Left ventricle myocardium inferior (tissue), 1 donor: ENCODE measurements at regions not wholly inside any gene's neighbourhood (a gene's known extent, or its start where the extent isn't known, plus 50 kb on each side); places are given as distances from the start of the nearest gene placed in this dataset.

Experiments used
- DNase-seq: peaks from one replicate; pipeline ENCODE4 v3.0.0-alpha.2; 2020
- H3K27ac ChIP-seq: fragments of 200-600 bp; replicated peaks from 2 replicates; pipeline ENCODE4 v1.8.0; 2021
- H3K27me3 ChIP-seq: fragments of 200-600 bp; 2 replicates; pipeline ENCODE4 v1.8.0; 2021; ENCODE audit warnings: low read depth
- H3K36me3 ChIP-seq: fragments of 200-600 bp; 2 replicates; pipeline ENCODE4 v1.8.0; 2021
- H3K4me1 ChIP-seq: fragments of 200-600 bp; 2 replicates; pipeline ENCODE4 v1.8.0; 2021
- H3K4me3 ChIP-seq: fragments of 200-600 bp; 2 replicates; pipeline ENCODE4 v1.8.0; 2021; ENCODE audit warnings: mild to moderate bottlenecking, moderate library complexity
- H3K9me3 ChIP-seq: fragments of 200-600 bp; replicated peaks from 2 replicates; pipeline ENCODE4 v1.8.0; 2021
- intact Hi-C: fragments of 100-400 bp; cut with micrococcal nuclease; formaldehyde crosslinking; loops from one replicate; pipeline ENCODE4 v1.11.0; 2022
- TF ChIP-seq, protein P1 (sequence below): fragments of 200-600 bp; IDR thresholded peaks from 2 replicates; pipeline ENCODE4 v1.8.0; 2021; ENCODE audit warnings: antibody characterized with exemption, mild to moderate bottlenecking, borderline replicate concordance
- donor health status: DM: no; HTN: yes; CAD: no; lungs with severe emphysema.

DNA sequence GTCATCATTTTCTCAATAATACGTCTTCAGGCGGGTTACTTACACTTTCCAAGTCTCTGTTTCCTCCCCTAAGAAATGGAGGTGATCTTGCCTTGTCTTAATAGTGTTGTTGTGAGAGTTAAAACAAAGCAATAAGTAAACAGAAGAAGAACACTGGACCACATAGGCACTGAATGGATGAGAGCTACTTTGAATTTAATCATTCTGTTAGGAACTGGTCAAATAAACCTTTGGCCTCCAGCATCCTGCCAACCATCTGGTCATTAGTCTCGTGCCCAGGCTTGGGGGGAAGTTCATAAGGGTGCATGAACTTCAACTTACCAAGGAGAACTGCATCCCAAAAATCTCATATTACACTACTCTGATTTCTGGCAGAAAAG, 109.4 kb upstream of the C7orf33 start:
- Histone ChIP-seq H3K27ac (no peak overlapping the region), H3K4me1 (no peaks in the 10 kb centered on the region), H3K27me3 (peaks cover 22% of the 10 kb centered on the region), H3K36me3 (no peaks in the 10 kb centered on the region), H3K9me3 (no peaks in the 10 kb centered on the region), H3K4me3 (no peak overlapping the region)
- TF ChIP-seq, protein P1, sequence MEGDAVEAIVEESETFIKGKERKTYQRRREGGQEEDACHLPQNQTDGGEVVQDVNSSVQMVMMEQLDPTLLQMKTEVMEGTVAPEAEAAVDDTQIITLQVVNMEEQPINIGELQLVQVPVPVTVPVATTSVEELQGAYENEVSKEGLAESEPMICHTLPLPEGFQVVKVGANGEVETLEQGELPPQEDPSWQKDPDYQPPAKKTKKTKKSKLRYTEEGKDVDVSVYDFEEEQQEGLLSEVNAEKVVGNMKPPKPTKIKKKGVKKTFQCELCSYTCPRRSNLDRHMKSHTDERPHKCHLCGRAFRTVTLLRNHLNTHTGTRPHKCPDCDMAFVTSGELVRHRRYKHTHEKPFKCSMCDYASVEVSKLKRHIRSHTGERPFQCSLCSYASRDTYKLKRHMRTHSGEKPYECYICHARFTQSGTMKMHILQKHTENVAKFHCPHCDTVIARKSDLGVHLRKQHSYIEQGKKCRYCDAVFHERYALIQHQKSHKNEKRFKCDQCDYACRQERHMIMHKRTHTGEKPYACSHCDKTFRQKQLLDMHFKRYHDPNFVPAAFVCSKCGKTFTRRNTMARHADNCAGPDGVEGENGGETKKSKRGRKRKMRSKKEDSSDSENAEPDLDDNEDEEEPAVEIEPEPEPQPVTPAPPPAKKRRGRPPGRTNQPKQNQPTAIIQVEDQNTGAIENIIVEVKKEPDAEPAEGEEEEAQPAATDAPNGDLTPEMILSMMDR = no peak
- intact Hi-C loops = no loop called here
- no peak for DNase-seq

DNA sequence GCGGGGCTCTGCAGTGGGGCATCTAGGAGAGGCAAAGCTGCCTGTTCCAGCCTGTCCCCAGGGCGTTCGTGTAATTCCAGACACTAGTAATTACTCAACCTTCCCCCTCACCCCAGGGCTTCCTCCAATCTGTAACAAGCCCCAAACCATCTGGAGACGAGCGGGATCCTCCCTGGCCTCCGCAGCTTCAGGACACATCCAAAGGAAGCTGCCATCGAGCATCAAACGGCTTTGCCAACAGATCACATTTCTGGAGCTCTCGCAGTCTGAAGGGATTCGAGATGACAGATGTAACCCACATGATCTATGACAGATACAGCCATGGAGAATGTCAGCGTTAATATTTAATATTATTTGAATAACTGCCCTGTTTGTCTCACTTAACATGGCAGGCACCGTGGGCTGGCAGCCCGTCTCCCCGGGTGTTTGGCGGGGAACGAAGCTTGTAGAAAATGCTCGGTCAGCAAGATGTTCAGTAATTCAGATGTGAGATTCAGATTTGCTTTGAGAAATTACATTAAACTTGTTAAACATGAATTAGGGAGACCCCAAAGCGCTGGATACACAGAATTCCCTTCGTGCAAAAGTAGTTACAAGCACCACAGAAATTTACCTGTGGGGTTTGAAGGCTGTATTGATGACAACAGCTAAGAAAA, 108.5 kb upstream of the C7orf33 start:
- TF ChIP-seq, protein P1 = no peak

GRCh38 chr7:148483515-148484308, 106.9 kb upstream of the C7orf33 start:
- no peaks in the 10 kb centered on the region for H3K4me1 ChIP-seq
- H3K36me3 ChIP-seq = no peaks in the 10 kb centered on the region
- intact Hi-C loops = no loop called here
- no peak overlapping the region for H3K27ac ChIP-seq
- no peak for DNase-seq
- H3K9me3 ChIP-seq = no peaks in the 10 kb centered on the region
- no peak overlapping the region for H3K4me3 ChIP-seq
- peaks cover 25% of the 10 kb centered on the region for H3K27me3 ChIP-seq
- TF ChIP-seq, protein P1 = no peak

More for the DNA sequence above, 108.5 kb upstream of the C7orf33 start:
- H3K27ac ChIP-seq = no peak overlapping the region
- H3K4me1 ChIP-seq = no peaks in the 10 kb centered on the region
- H3K36me3 ChIP-seq = no peaks in the 10 kb centered on the region
- H3K4me3 ChIP-seq = no peak overlapping the region
- no peak for DNase-seq
- intact Hi-C loops = no loop called here
- H3K27me3 ChIP-seq = peaks cover 25% of the 10 kb centered on the region
- H3K9me3 ChIP-seq = no peaks in the 10 kb centered on the region

GRCh38 chr7:148484486-148484885, 106.1 kb upstream of the C7orf33 start:
- H3K4me1 ChIP-seq = no peaks in the 10 kb centered on the region
- H3K36me3 ChIP-seq = no peaks in the 10 kb centered on the region
- peaks cover 28% of the 10 kb centered on the region for H3K27me3 ChIP-seq
- H3K27ac ChIP-seq = no peak overlapping the region
- no peaks in the 10 kb centered on the region for H3K9me3 ChIP-seq
- TF ChIP-seq, protein P1 = no peak
- no peak for DNase-seq
- H3K4me3 ChIP-seq = no peak overlapping the region
- intact Hi-C loops = no loop called here

GRCh38 chr7:148485618-148486017, 104.9 kb upstream of the C7orf33 start:
- H3K4me1 ChIP-seq = no peaks in the 10 kb centered on the region
- TF ChIP-seq, protein P1 = no peak
- no peaks in the 10 kb centered on the region for H3K36me3 ChIP-seq
- no peak overlapping the region for H3K27ac ChIP-seq
- DNase-seq = no peak
- intact Hi-C loops = no loop called here
- H3K27me3 ChIP-seq = peaks cover 29% of the 10 kb centered on the region
- no peak overlapping the region for H3K4me3 ChIP-seq
- no peaks in the 10 kb centered on the region for H3K9me3 ChIP-seq
